HepG2 (cell line): ENCODE measurements at regions not wholly inside any gene's neighbourhood (a gene's known extent, or its start where the extent isn't known, plus 50 kb on each side); places are given as distances from the start of the nearest gene placed in this dataset.

ENCODE experiments used
- ATAC-seq: fragments of 200-7000 bp; cut with Tn5 transposase; 3 replicates; pipeline ENCODE4 v1.9.1; 2020; ENCODE audit warnings: mild to moderate bottlenecking, moderate library complexity
- BruUV-seq: library from RNA; stranded (reverse); fragments of 400-500 nt; replicated peaks from 2 replicates; lab custom pipeline; 2021; lab: Mats Ljungman, UMichigan
- CTCF ChIA-PET: fragments of 300-600 bp; formaldehyde crosslinking; extraction: SDS; loops from one replicate; lab custom pipeline; 2021; ENCODE audit warnings: low total read pairs, inconsistent platforms, low intra/inter-chr PET ratio; lab: Yijun Ruan, JAX
- POLR2A ChIA-PET: fragments of 350-600 bp; sonication (Branson Sonifier 250); formaldehyde crosslinking; loops from one replicate; lab custom pipeline; 2020; ENCODE audit warnings: antibody characterized with exemption, inconsistent platforms; lab: Yijun Ruan, JAX
- DNase-seq: peaks from one replicate; pipeline ENCODE4 v3.0.0-alpha.2; 2015; ENCODE audit warnings: low spot score
- FAIRE-seq: peaks from 3 replicates; lab custom pipeline; 2011; peaks lifted over from hg19 to GRCh38; lab: Jason Lieb, UNC
- H2AFZ ChIP-seq: one replicate; pipeline ENCODE4 v1.6.1; 2011; ENCODE audit warnings: low read length, inconsistent platforms
- H3K27ac ChIP-seq: fragments of 300-600 bp; 3 replicates; pipeline ENCODE4 v1.8.0; 2011; ENCODE audit warnings: mixed run types, mild to moderate bottlenecking, mixed read lengths, low read length, inconsistent platforms; ENCODE audit not compliant: insufficient read depth; ENCODE audit errors: extremely low read length
- H3K27me3 ChIP-seq, 2 experiments: fragments of 200-600 bp in 1 of 2; 2 replicates in 1 of 2; 3 replicates in 1 of 2; pipeline versions ENCODE4 v1.6.0 to v1.8.0; 2011; ENCODE audit warnings: low read length in 2 of 2, mild to moderate bottlenecking in 2 of 2, moderate library complexity in 2 of 2, inconsistent platforms in 1 of 2; ENCODE audit not compliant: insufficient read depth in 2 of 2, control insufficient read depth in 1 of 2
- H3K36me3 ChIP-seq, 2 experiments: fragments of 200-600 bp in 1 of 2; replicated peaks in 1 of 2; 2 replicates in 1 of 2; 3 replicates in 1 of 2; pipeline versions ENCODE4 v1.5.1 to v1.8.0; 2011; ENCODE audit warnings: low read length in 2 of 2, inconsistent platforms in 1 of 2; ENCODE audit not compliant: insufficient read depth in 2 of 2, control insufficient read depth in 1 of 2
- H3K4me1 ChIP-seq: 2 replicates; pipeline ENCODE4 v1.5.1; 2012; ENCODE audit warnings: low read length, inconsistent platforms; ENCODE audit not compliant: insufficient read depth
- H3K4me2 ChIP-seq: 2 replicates; pipeline ENCODE4 v1.6.0; 2011; ENCODE audit warnings: low read depth, low read length, inconsistent platforms
- H3K4me3 ChIP-seq, 3 experiments: fragments of 200-600 bp in 1 of 3; sonication (generic), shearing (Covaris generic) in 1 of 3; replicated peaks in 1 of 3; 2 replicates each; pipeline ENCODE4 v1.5.1; 2011 to 2016; ENCODE audit warnings: low read length in 3 of 3, inconsistent platforms in 2 of 3, low read depth in 2 of 3, mild to moderate bottlenecking in 2 of 3, control low read depth in 1 of 3, mixed read lengths in 1 of 3; ENCODE audit not compliant: insufficient read depth in 1 of 3
- H3K79me2 ChIP-seq: one replicate; pipeline ENCODE4 v1.6.1; 2011; ENCODE audit warnings: low read length, inconsistent platforms; ENCODE audit not compliant: insufficient read depth
- H3K9ac ChIP-seq: 2 replicates; pipeline ENCODE4 v1.6.0; 2011; ENCODE audit warnings: mild to moderate bottlenecking, low read depth, low read length, inconsistent platforms; ENCODE audit not compliant: insufficient read depth
- H3K9me3 ChIP-seq: 2 replicates; pipeline ENCODE4 v1.5.1; 2012; ENCODE audit warnings: mild to moderate bottlenecking, low read length
- H4K20me1 ChIP-seq: 2 replicates; pipeline ENCODE4 v1.6.0; 2011; ENCODE audit warnings: inconsistent platforms, mild to moderate bottlenecking, low read length, moderate library complexity; ENCODE audit not compliant: insufficient read depth
- CBFB ChIP-seq: sonication (generic); formaldehyde crosslinking; IDR thresholded peaks from 2 replicates; pipeline ENCODE4 v1.4.0; 2020; ENCODE audit warnings: missing genetic modification reagents
- CBX1 ChIP-seq: IDR thresholded peaks from one replicate; pipeline ENCODE4 v1.6.1; 2016; ENCODE audit warnings: antibody characterized with exemption, low read depth
- CHD4 ChIP-seq: fragments of 200-600 bp; sonication (generic); IDR thresholded peaks from 2 replicates; pipeline ENCODE4 v1.7.0; 2017; ENCODE audit warnings: mild to moderate bottlenecking, low read length, borderline replicate concordance
- ELF3 ChIP-seq: IDR thresholded peaks from 2 replicates; pipeline ENCODE4 v1.6.1; 2016; ENCODE audit warnings: missing genetic modification reagents, missing compliant biosample characterization
- KDM1A ChIP-seq: IDR thresholded peaks from 2 replicates; pipeline ENCODE4 v1.6.1; 2016; ENCODE audit warnings: missing compliant biosample characterization
- MEIS1 ChIP-seq: sonication (generic); formaldehyde crosslinking; IDR thresholded peaks from 2 replicates; pipeline ENCODE4 v1.9.0; 2021; ENCODE audit warnings: mild to moderate bottlenecking, missing genetic modification reagents, moderate library complexity, borderline replicate concordance
- MEIS2 ChIP-seq: sonication (generic); formaldehyde crosslinking; IDR thresholded peaks from 2 replicates; pipeline ENCODE4 v1.9.0; 2021; ENCODE audit warnings: mild to moderate bottlenecking, missing genetic modification reagents
- RARG ChIP-seq: sonication (generic); formaldehyde crosslinking; IDR thresholded peaks from 2 replicates; pipeline ENCODE4 v1.4.0; 2020; ENCODE audit warnings: low read depth, mild to moderate bottlenecking, missing genetic modification reagents
- SMC3 ChIP-seq: IDR thresholded peaks from 2 replicates; pipeline ENCODE4 v1.6.1; 2011; ENCODE audit warnings: low read length, improper control_type of control experiment
- SNRNP70 ChIP-seq: fragments of 200-400 bp; formaldehyde crosslinking; IDR thresholded peaks from 2 replicates; pipeline ENCODE4 v1.6.1; 2017; ENCODE audit warnings: mild to moderate bottlenecking, low read depth, low read length, moderate library complexity
- STAT5B ChIP-seq: sonication (generic); formaldehyde crosslinking; IDR thresholded peaks from 2 replicates; pipeline ENCODE4 v1.4.0; 2020; ENCODE audit warnings: missing genetic modification reagents
- TGIF2 ChIP-seq: IDR thresholded peaks from 2 replicates; pipeline ENCODE4 v1.6.1; 2016; ENCODE audit warnings: control low read depth, missing compliant biosample characterization
- ZNF101 ChIP-seq: sonication (generic); formaldehyde crosslinking; IDR thresholded peaks from 2 replicates; pipeline ENCODE4 v1.4.0; 2020; ENCODE audit warnings: mild to moderate bottlenecking, low read depth, missing genetic modification reagents, borderline replicate concordance
- ZNF577 ChIP-seq: sonication (generic); formaldehyde crosslinking; IDR thresholded peaks from 2 replicates; pipeline ENCODE4 v1.4.0; 2020; ENCODE audit warnings: mild to moderate bottlenecking, low read depth, missing genetic modification reagents, borderline replicate concordance
- ZNF629 ChIP-seq: sonication (generic); formaldehyde crosslinking; conservative IDR thresholded peaks from 2 replicates; pipeline ENCODE4 v1.5.0; 2020; ENCODE audit warnings: missing genetic modification reagents
- ZNF660 ChIP-seq: sonication (generic); formaldehyde crosslinking; IDR thresholded peaks from 2 replicates; pipeline ENCODE4 v1.5.1; 2020; ENCODE audit warnings: mild to moderate bottlenecking, low read depth, missing genetic modification reagents, borderline replicate concordance
- WGBS: methylation state at CpG from one replicate; pipeline ENCODE4 v1.1.6; 2017; ENCODE audit warnings: low lambda C conversion rate; 5-methylcytosine and 5-hydroxymethylcytosine counted together
- in situ Hi-C: cut with HindIII; loops from 2 replicates; pipeline ENCODE4 v1.10.0; 2017; ENCODE audit warnings: low pct_unique_long_range_greater_than_20kb; ENCODE audit not compliant: extremely low pct_ligation_motif_present
- intact Hi-C: fragments of 100-400 bp; cut with micrococcal nuclease; formaldehyde crosslinking; loops from one replicate; pipeline ENCODE4 v1.10.0; 2022; ENCODE audit not compliant: unreplicated experiment

DNA sequence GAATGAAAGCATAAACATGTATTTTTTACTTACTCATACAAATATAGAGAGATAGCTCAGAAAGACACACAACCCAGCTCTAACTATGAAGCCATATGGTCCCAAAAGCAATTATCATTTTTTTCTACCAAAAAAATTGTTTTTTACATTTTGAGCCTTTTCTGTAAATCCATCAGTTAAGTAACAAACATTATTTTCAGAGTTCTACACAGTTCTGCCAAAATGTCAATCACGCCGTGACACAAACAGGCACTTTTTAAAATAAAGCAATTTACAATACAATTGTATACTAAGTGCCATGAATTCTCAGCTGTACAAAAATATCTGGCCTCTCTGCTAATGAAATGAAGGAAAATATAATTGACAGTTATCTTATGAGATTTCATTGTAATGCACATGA, 201.4 kb upstream of the ID4 start (continued):
- no peak for TF ChIP-seq ZNF577
- TF ChIP-seq, all 625 proteins: peak for 0

DNA sequence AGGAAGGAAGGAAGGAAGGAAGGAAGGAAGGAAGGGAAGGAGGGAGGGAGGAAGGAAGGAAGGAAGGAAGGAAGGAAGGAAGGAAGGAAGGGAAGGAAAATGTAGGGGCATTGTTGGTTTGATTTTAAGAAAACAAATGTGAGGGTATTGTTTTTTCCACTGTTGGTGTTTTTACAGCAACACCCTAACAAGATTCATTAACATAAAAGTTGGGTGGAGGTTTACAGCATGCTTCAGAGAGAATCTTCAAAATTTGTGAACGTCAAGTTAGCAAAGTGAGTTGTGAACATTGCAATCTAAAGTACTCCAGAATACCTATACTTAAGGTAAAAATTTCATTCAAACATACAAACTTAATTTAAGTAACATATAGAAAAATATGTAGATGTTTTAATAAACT, 200.2 kb upstream of the ID4 start:
- CTCF ChIA-PET, result no interaction called here
- Histone ChIP-seq H3K36me3 (no peaks in the 10 kb centered on the region), H3K27ac (no peak overlapping the region), H3K9ac (no peak overlapping the region), H4K20me1 (no peaks in the 10 kb centered on the region), H3K4me2 (no peak overlapping the region), H2AFZ (no peak overlapping the region), H3K79me2 (no peaks in the 10 kb centered on the region), H3K4me3 (no peak overlapping the region), H3K9me3 (no peaks in the 10 kb centered on the region), H3K27me3 (no peaks in the 10 kb centered on the region), H3K4me1 (no peaks in the 10 kb centered on the region)
- no TSS peak for BruUV-seq
- in situ Hi-C loops, result no loop called here
- FAIRE-seq, result no peak
- 4% methylated on average over 1 of the region's 1 CpG for WGBS
- POLR2A ChIA-PET, result no interaction called here
- intact Hi-C loops, result no loop called here
- TF ChIP-seq MEIS1 (CRISPR knock-in tag) (no peak), STAT5B (no peak), ZNF660 (CRISPR knock-in tag) (no peak), TGIF2 (CRISPR knock-in tag) (no peak), SMC3 (no peak), MEIS2 (CRISPR knock-in tag) (no peak), SNRNP70 (no peak), ZNF629 (no peak)
- no peak for DNase-seq
- no peak for ATAC-seq

GRCh38 chr6:19638931-19639330, 198.2 kb upstream of the ID4 start:
- no peak overlapping the region for H3K9ac ChIP-seq
- no peaks in the 10 kb centered on the region for H3K4me1 ChIP-seq
- DNase-seq, result no peak
- POLR2A ChIA-PET, result no interaction called here
- no peaks in the 10 kb centered on the region for H4K20me1 ChIP-seq
- no peaks in the 10 kb centered on the region for H3K27me3 ChIP-seq
- ATAC-seq, result no peak
- H2AFZ ChIP-seq, result no peak overlapping the region
- no peak overlapping the region for H3K4me2 ChIP-seq
- in situ Hi-C loops, result no loop called here
- H3K4me3 ChIP-seq, result no peak overlapping the region
- CTCF ChIA-PET, result no interaction called here
- no peak overlapping the region for H3K27ac ChIP-seq
- intact Hi-C loops, result no loop called here
- 44% methylated on average over 2 of the region's 9 CpGs for WGBS
- H3K36me3 ChIP-seq, result no peaks in the 10 kb centered on the region
- no TSS peak for BruUV-seq
- no peak for FAIRE-seq
- H3K9me3 ChIP-seq, result no peaks in the 10 kb centered on the region
- no peaks in the 10 kb centered on the region for H3K79me2 ChIP-seq
- no peak for TF ChIP-seq CHD4
- TF ChIP-seq ELF3 (CRISPR knock-in tag), result no peak
- no peak for TF ChIP-seq CBFB (CRISPR knock-in tag)
- TF ChIP-seq CBX1, result no peak
- no peak for TF ChIP-seq KDM1A (CRISPR knock-in tag)
- TF ChIP-seq ZNF101 (CRISPR knock-in tag), result no peak
- TF ChIP-seq RARG, result no peak
